HCT116 (cell line): ENCODE measurements at regions not wholly inside any gene's neighbourhood (a gene's known extent, or its start where the extent isn't known, plus 50 kb on each side); places are given as distances from the start of the nearest gene placed in this dataset.

ENCODE experiments used
- CTCF ChIP-seq, 3 experiments: fragments of 200-600 bp in 1 of 3; sonication (generic) in 1 of 3; IDR thresholded peaks in 2 of 3; conservative IDR thresholded peaks in 1 of 3; 2 replicates each; pipeline ENCODE4 v1.5.1; 2012 to 2017; ENCODE audit warnings: low read depth in 2 of 3, low read length in 2 of 3, antibody characterized with exemption in 1 of 3, borderline replicate concordance in 1 of 3, control low read depth in 1 of 3, mild to moderate bottlenecking in 1 of 3, mixed read lengths in 1 of 3, mixed run types in 1 of 3, moderate library complexity in 1 of 3; ENCODE audit not compliant: insufficient read depth in 1 of 3
- EGR1 ChIP-seq: IDR thresholded peaks from 2 replicates; pipeline ENCODE4 v1.6.1; 2012; ENCODE audit warnings: low read depth
- EZH2 ChIP-seq: fragments of 200-600 bp; sonication (generic); IDR thresholded peaks from 2 replicates; pipeline ENCODE4 v1.6.1; 2017; ENCODE audit warnings: antibody characterized with exemption, mixed run types
- EZH2phosphoT487 ChIP-seq: fragments of 200-600 bp; IDR thresholded peaks from 2 replicates; pipeline ENCODE4 v1.6.1; 2018; ENCODE audit warnings: antibody characterized with exemption, borderline replicate concordance
- REST ChIP-seq: IDR thresholded peaks from 2 replicates; pipeline ENCODE4 v1.6.1; 2012; ENCODE audit warnings: low read depth
- ZNF274 ChIP-seq: fragments of 200-500 bp; sonication (Bioruptor generic); IDR thresholded peaks from 2 replicates; pipeline ENCODE4 v1.6.1; 2014; ENCODE audit warnings: mild to moderate bottlenecking, low read depth, low read length, inconsistent platforms

GRCh38 chr3:115270849-115271248 lies 123.8 kb upstream of the ZBTB20 start:
- TF ChIP-seq EGR1 = no peak
- TF ChIP-seq CTCF (IDR thresholded peaks at IDR 0.05 in 2 of 3, conservative IDR thresholded peaks at IDR 0.05 in 1 of 3; ENCODE audit: borderline replicate concordance in 1 of 3, insufficient read depth in 1 of 3, low read depth in 2 of 3, low read length in 2 of 3) = no peak
- TF ChIP-seq REST = no peak
- TF ChIP-seq EZH2phosphoT487 = no peak
- TF ChIP-seq EZH2 = no peak
- TF ChIP-seq ZNF274 = no peak
